ENCODE measurements at regions not wholly inside any gene's neighbourhood (a gene's known extent, or its start where the extent isn't known, plus 50 kb on each side); places are given as distances from the start of the nearest gene placed in this dataset.

DNA sequence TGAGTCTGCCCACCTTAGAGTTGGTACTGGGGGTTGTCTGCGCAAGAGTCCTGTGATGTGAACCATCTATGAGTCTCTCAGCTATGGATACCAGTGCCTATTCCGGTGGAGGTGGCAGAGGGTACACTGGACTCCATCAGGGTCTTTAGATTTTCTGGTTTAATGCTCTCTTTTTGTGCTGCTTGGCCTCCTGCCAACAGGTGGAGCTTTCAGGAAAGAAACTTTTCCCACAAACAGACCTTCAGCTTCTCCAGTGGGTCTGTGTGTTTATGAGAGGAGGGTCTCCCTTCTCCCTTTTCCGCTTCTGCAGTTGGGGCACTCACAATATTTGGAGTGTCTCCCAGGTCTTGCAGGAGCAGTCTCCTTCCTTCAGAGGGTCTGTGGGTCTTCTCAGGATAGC lies 1721.9 kb upstream of the SLC39A10 start:
- no peak for TF ChIP-seq FOSL1 (IDR thresholded peaks at IDR 0.05; ENCODE audit: low read depth)
- TF ChIP-seq ZBTB33 (IDR thresholded peaks at IDR 0.05; ENCODE audit: extremely low read depth, insufficient replicate concordance, low read length), result no peak
- no peak for TF ChIP-seq CTCF (IDR thresholded peaks at IDR 0.05 in 2 of 3, conservative IDR thresholded peaks at IDR 0.05 in 1 of 3; ENCODE audit: borderline replicate concordance in 1 of 3, insufficient read depth in 1 of 3, low read depth in 2 of 3, low read length in 2 of 3)
- no peak for TF ChIP-seq POLR2A (IDR thresholded peaks at IDR 0.05; ENCODE audit: borderline replicate concordance, extremely low read depth, insufficient read depth, insufficient read length)
- TF ChIP-seq ZNF274 (IDR thresholded peaks at IDR 0.05; ENCODE audit: low read depth, low read length), result no peak

Data from HCT116 (cell line).